ENCODE measurements at regions not wholly inside any gene's neighbourhood (a gene's known extent, or its start where the extent isn't known, plus 50 kb on each side); places are given as distances from the start of the nearest gene placed in this dataset.

DNA sequence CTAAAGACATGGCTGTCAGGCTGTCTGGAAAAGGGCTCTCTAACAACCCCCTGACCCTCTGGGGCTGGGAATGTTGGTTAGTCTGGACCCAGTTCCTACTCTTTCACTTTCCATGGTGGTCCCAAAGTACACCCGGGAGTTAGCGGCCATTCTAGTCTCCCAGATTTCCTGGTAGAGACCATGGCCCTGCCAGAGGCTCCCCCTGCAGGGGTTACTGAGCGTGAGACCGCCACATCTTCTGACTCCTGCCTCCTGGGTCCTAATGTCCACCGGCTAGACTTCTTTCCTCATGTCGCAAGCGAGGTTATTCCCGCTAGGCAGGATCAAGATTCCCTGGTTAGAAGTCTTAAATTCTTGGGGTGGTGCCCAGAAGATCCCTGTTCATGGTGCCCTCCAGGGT, 540.0 kb upstream of the ROBO1 start:
- Histone ChIP-seq H3K27ac (no peak overlapping the region), H3K36me3 (replicated peaks in 1 of 2) (no peaks in the 10 kb centered on the region), H3K4me1 (replicated peaks in 1 of 2) (no peaks in the 10 kb centered on the region), H3K4me3 (no peak overlapping the region), H3K9me3 (replicated peaks in 1 of 3) (no peaks in the 10 kb centered on the region), H3K27me3 (no peaks in the 10 kb centered on the region)
- no peak for DNase-seq
- intact Hi-C loops (cut with DNase I), result no loop called here
- TF ChIP-seq POLR2A (IDR thresholded peaks at IDR 0.05) (no peak), CTCF (IDR thresholded peaks at IDR 0.05) (no peak)
- whole genome bisulfite sequencing, 4 donors, result 89 to 97% (median 91%) methylated on average over 6 to 8 of the region's 8 CpGs

- no peaks in the 10 kb centered on the region for H3K27me3 ChIP-seq
- DNase-seq, result no peak
- no peak overlapping the region for H3K4me3 ChIP-seq
- TF ChIP-seq POLR2A (IDR thresholded peaks at IDR 0.05), result no peak
- TF ChIP-seq CTCF (IDR thresholded peaks at IDR 0.05), result no peak
- H3K27ac ChIP-seq, result no peak overlapping the region
- H3K36me3 ChIP-seq (replicated peaks in 1 of 2), result no peaks in the 10 kb centered on the region
- WGBS, 4 donors, result 83 to 91% (median 87%) methylated on average over 3 of the region's 3 CpGs
- intact Hi-C loops (cut with DNase I), result no loop called here
- H3K4me1 ChIP-seq (replicated peaks in 1 of 2), result no peaks in the 10 kb centered on the region
- no peaks in the 10 kb centered on the region for H3K9me3 ChIP-seq (replicated peaks in 1 of 3)
These were observed 529.9 kb upstream of the ROBO1 start for GRCh38 chr3:80297720-80298119.

- no peaks in the 10 kb centered on the region for H3K36me3 ChIP-seq (replicated peaks in 1 of 2)
- H3K4me1 ChIP-seq (replicated peaks in 1 of 2), result no peaks in the 10 kb centered on the region
- H3K9me3 ChIP-seq (replicated peaks in 1 of 3), result no peaks in the 10 kb centered on the region
- intact Hi-C loops (cut with DNase I), result no loop called here
- no peak overlapping the region for H3K4me3 ChIP-seq
- TF ChIP-seq CTCF (IDR thresholded peaks at IDR 0.05) (no peak), POLR2A (IDR thresholded peaks at IDR 0.05) (no peak)
- H3K27ac ChIP-seq, result no peak overlapping the region
- WGBS, 4 donors, result 70 to 86% (median 85%) methylated on average over 1 of the region's 1 CpG
- no peak for DNase-seq
- H3K27me3 ChIP-seq, result no peaks in the 10 kb centered on the region
These were observed 517.6 kb upstream of the ROBO1 start for GRCh38 chr3:80285388-80285787.

- WGBS, 4 donors, result 22 to 44% (median 26%) methylated on average over 2 of the region's 2 CpGs
- Histone ChIP-seq H3K36me3 (replicated peaks in 1 of 2) (no peaks in the 10 kb centered on the region), H3K4me3 (no peak overlapping the region), H3K27me3 (no peaks in the 10 kb centered on the region), H3K9me3 (replicated peaks in 1 of 3) (no peaks in the 10 kb centered on the region), H3K27ac (no peak overlapping the region), H3K4me1 (replicated peaks in 1 of 2) (no peaks in the 10 kb centered on the region)
- TF ChIP-seq POLR2A (IDR thresholded peaks at IDR 0.05) (no peak), CTCF (IDR thresholded peaks at IDR 0.05) (no peak)
- intact Hi-C loops (cut with DNase I), result no loop called here
- DNase-seq, result no peak
These were observed 516.0 kb upstream of the ROBO1 start for GRCh38 chr3:80283783-80284182.
